NCI-H345 (cell line): ENCODE measurements at regions not wholly inside any gene's neighbourhood (a gene's known extent, or its start where the extent isn't known, plus 50 kb on each side); places are given as distances from the start of the nearest gene placed in this dataset.

Experiments used
- DNase-seq: peaks from one replicate; lab custom pipeline; 2025; lab: John Stamatoyannopoulos, UW

GRCh38 chr11:23336961-23337360 is 476.7 kb upstream of the CCDC179 start:
- no peak for DNase-seq

DNA sequence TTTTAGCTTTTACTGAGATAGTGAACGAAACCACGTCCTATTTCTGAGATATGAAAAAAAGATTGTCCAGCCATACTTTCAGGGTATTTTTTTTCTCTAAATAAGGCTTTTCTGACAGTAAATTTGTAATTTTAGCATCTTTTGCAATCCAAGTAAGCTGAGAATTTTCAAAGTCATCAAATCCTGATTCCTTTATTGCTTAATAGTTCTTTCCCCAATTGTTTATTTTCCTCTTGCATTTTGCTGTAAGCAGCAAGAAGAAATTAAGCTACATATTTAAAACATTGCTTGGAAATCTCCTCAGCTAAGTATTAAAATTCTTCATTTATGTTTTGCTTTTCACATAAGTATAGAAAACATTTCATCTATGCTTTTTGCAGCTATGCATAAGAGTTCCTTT is 493.3 kb upstream of the CCDC179 start:
- no peak for DNase-seq

GRCh38 chr11:23359297-23359696 is 499.0 kb upstream of the CCDC179 start:
- DNase-seq = no peak

DNA sequence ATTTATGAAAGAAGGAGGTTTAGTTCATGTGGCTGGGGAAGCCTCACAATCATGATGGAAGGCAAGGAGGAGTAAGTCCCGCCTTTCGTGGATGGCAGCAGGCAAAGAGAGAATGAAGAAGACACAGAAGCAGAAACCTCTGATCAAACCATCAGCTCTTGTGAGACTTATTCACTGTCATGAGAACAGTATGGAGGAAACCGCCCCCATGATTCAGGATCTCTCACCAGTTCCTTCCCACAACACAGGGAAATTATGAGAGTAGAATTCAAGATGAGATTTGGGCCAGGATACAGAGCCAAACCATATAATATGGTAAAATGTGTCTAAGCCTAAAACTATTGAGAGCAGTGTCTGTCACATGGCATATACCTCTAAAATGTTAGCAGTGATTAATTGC is 503.8 kb upstream of the CCDC179 start:
- DNase-seq = no peak

DNA sequence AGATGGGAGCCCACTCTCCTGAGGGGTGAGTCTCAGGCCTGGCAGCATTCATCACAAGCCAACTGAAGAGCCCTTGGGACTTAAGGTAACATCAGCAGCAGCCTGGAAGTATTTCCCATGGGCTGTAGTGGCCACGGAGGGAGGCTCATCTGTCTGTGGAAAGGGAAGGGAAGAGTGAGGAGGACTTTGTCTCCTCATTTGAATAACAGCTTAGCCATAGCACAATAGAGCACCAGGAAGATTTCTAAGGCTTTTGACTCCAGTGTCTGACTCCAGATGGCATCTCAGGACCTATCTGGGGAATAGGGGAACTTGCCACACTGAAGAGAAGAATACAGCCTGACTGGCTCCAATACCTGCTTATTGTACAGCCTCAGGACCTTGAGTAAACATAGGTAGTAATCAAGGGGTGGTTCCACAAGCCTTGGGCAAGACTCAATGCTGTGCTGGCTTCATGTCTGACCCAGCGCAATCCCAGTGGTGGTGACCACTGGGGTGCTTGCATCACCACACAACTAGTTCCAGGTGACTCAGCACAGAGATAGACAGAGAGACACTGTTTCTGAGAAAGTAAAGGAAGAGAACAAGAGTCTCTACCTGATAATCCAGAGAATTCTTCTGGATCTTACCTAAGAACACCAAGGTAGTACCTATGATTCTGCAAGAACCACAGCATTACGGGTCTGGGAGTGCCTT is 510.5 kb upstream of the CCDC179 start:
- no peak for DNase-seq

GRCh38 chr11:23377909-23378308 is 517.6 kb upstream of the CCDC179 start:
- DNase-seq = no peak

DNA sequence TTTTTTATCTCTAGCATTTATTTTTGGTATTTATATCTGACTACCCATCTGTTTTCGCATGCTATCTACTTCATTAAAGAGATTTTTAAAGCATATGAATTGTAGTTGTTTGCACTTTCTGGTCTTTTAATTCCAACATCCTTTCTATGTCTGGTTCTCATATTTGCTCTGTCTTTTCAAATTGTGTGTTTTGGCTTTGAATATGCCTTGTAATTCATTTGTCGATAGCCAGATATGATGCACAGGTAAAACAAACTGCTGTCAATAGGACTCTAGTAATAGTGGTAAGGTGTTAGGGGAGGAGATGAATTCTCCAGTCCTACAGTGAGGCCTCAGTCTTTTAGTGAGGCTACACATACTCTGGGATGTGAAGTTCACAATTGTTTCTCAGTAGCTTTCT is 530.8 kb upstream of the CCDC179 start:
- no peak for DNase-seq

GRCh38 chr11:23398052-23398451 is 537.8 kb upstream of the CCDC179 start:
- peak; percentile 75 for DNase-seq

DNA sequence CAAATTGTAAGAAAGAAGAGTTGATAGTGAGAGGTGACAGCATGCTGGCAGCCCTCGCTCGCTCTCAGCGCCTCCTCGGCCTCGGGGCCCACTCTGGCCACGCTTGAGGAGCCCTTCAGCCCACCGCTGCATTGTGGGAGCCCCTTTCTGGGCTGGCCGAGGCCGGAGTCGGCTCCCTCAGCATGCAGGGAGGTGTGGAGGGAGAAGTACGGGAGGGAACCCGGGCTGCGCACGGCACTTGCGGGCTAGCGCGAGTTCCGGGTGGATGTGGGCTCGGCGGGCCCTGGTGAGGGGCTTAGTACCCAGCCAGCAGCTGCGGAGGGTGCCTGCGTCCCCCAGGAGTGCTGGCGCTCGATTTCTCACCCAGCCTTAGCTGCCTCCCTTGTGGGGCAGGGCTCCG is 539.7 kb upstream of the CCDC179 start:
- DNase-seq = no peak

DNA sequence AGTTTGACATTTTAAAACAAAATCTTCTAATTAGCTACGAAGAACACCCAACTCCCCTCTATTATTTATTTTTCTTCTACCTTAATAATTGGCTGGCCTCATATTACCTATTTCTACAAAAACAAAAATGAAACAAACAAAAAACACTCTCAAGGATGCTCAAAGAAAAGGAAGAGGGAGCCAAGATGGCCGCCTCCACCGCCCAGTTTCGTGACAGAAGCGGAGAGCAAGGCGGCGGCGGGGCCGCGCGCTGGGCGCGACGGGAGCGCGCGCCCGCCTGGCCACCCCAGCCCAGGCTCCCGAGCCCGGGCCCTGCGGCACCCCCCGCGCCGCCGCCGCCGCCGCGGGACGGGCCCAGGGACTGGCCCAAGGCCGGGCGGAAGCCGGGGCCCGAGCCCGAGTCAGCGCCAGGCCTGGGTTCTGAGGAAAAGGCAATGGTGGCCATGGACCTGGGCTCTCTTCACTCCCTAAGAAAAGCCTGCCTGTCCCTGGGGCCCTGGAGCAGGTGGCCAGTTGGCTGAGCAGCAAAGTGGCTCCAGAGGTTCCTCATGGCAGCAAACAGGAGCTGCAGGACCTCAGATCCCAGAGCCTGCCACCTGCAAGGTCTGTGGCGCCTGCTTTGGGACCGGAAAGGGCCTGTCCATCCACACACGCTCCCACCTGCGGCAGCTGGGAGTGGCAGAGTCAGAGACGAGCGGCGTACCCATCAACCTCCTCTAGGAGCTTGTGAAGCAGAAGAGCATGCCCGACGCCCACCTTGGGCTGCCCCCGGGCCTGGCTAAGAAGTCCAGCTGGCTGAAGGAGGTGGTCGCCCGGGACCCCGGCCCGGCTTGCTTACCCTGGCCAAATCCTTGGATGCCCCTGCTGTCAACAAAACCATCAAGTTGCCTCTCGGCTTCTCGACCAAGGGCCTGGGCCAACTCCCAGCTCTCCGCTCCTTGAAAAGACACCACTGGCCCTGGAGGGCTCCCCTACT is 543.2 kb upstream of the CCDC179 start:
- DNase-seq = no peak

- no peak for DNase-seq
These were observed 544.2 kb upstream of the CCDC179 start for GRCh38 chr11:23404225-23405160.

DNA sequence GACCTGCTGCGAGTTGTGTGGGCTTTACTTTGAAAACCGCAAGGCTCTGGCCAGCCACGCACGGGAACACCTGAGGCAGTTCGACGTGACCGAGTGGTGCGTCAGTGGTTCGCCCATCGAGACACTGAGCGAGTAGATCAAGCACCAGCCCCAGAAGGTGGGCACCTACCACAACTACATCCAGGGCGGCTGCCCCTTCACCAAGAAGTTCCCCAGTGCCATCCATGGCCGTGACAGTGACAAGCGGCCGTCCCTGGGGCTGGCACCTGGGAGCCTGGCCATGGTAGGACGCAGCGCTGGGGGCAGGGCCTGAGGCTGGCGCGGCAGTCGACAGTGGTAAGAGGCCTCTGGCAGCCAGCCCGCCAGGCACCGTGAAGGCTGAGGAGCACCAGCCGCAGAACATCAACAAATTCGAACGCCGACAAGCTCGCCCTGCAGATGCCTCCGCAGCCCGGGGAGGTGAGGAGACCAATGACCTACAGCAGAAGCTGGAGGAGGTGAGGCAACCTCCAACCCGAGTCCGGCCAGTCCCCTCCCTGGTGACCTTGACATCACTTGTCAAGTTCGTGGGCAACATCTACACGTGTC is 545.2 kb upstream of the CCDC179 start:
- DNase-seq = no peak

GRCh38 chr11:23406131-23406819 is 546.0 kb upstream of the CCDC179 start:
- DNase-seq = no peak

DNA sequence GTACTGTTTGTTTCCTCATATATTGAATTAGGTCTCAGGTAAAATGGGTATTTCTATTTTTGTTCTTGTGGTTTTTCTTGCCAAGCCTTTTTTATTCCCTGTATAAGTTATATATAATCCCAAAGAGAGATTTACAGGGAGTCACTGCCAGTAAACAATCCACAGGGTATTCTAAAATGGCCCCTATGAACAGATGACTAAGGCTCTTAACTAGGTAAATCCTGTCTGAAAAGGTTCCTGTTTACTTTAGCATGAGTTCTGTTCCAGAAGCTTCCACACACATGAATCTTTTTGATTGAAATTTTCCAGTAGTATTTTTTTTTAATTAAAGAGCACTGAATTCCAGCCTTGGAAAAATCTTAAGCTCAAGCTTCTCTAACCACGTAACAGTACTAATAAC is 552.8 kb upstream of the CCDC179 start:
- DNase-seq = no peak

DNA sequence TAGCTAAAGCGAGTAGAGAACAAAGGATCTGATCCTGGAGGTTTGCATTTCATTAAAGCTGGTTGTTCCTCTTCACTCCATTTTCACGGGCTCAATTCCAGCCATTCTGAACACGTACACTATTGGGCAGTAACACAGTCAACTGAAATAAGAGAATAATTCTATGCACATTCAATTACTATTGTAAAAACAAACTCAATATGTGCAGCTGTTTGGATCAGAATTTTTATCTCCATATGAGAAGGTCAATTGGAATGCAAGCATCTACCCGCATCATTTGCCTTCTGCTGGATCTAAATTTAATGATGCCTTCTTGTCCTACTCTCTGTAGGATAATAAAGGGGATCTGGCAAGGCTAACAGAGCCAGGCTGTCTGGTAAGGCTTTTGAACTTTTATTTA is 562.8 kb upstream of the CCDC179 start:
- DNase-seq = no peak

DNA sequence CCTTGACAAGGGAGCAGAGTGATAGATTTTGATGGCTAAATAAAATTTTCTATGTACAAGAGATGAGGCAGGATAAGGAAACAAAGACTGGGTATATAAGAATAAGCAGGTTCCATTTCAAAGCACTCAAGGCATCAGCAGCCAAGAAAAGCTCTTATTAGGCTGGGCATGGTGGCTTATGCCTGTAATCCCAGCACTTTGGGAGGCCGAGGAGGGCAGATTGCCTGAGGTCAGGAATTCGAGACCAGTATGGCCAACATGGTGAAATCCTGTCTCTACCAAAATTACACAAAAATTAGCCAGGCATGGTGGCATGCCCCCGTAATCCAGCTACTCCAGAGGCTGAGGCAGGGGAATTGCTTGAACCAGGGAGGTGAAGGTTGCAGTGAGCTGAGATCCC is 563.4 kb upstream of the CCDC179 start:
- DNase-seq = no peak

DNA sequence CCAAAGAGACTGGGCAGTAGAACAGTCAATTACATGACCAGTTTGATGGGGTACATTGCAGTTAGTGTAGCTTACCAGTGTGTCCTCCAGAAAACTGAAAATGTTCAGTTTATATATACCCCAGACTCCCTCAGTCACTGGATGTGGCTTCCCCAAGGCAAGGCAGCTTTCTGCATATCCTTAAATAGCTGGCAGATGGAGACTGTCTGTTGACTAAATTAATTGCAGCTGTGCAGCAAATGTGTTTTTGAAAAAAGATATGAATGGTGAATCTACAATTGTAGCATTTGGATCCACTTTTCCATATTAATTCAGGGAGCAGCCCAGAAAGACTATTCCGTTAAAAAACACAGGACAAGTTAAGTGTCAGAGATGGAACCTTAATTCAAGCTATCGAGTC is 565.1 kb upstream of the CCDC179 start:
- no peak for DNase-seq

DNA sequence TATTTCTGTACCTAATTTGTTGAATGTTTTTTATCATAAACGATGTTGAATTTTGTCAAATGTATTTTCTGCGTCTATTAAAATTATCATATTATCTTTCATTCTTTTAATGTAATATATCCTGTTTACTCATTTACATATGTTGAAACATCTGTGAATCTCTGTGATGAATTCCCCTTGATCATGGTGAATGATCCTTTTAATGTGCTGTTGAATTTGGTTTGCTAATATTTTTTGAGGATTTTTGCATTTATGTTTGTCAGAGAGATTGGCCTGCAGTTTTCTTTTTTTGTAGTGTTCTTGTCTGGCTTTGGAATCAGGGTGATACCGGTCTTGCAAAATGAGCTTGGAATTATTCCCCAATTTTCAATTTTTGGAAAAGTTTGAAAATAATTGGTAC is 569.3 kb upstream of the CCDC179 start:
- DNase-seq = no peak

DNA sequence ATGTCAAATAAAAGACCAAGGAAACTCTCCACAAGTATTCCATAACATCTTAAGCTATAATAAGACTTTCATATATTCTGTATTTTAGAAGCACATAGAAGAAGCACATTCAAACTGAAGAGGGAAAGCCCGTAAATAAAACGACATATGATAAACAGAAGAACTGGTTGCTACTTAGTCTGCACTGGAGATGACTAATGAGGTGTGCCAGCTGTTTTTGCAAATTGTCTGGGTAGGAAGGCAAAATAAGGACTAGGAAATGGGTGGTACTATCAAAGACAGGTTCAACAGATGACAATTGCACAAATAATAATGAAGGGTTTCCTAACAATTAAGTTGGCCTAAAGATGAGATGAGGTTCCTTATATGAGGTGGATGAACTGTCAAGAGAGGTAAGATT is 593.2 kb upstream of the CCDC179 start:
- no peak for DNase-seq

DNA sequence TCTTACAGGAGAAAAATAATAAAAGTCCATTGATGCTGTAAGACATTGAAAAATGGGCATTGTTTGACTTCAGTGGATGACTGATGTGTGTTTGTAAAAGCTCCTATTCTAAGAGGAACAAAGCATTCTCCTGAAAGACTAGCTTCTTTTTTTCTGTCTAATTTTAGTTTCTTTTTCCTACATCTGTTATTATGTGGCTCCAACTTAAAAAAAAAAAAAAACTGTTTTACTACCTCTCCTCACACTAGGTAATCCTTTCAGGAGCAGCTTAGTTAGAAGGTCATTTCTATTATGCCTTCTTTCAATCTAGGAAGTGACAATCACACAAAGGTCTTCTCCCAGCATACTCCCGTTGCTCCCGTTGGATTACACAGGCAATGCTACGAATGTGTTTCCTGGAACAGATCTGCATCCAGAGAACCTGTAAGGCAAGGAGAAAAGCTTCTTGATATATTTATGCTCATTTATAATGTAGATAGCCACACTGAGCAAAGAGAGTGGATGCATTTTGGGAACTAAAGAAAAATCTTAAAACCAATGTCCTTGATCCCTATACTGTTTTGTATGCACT is 595.1 kb upstream of the CCDC179 start:
- DNase-seq = no peak

GRCh38 chr11:23457641-23458040 is 597.4 kb upstream of the CCDC179 start:
- DNase-seq = no peak
